Activated naive CD4-positive, alpha-beta T cell treated with anti-CD3 and anti-CD28 coated beads, Interleukin-2, amount 50 U/mL, for 72 hours (primary cell): ENCODE measurements at regions not wholly inside any gene's neighbourhood (a gene's known extent, or its start where the extent isn't known, plus 50 kb on each side); places are given as distances from the start of the nearest gene placed in this dataset.
A peak's percentile ranks its signal among the peaks of the same experiment; 100 is the strongest.
"Not testable (repeated sequence)": the region's sequence is repeated elsewhere in the genome, so short reads cannot be mapped to it uniquely, and the experiment has no call there.

Source experiments
- ATAC-seq, 2 donors: fragments of 150-1000 bp; cut with Tn5 transposase; 2 replicates each; pipeline ENCODE4 v1.10.0; 2021; ENCODE audit warnings: mild to moderate bottlenecking in 2 of 2, moderate library complexity in 2 of 2
- DNase-seq, 2 donors: peaks; one replicate each; pipeline ENCODE4 v3.0.0; 2021 to 2022; ENCODE audit warnings: low spot score in 2 of 2
- H3K27ac Mint-ChIP-seq, 2 donors: one replicate each; pipeline ENCODE4 v1.8.0; 2022; ENCODE audit warnings: mild to moderate bottlenecking in 2 of 2, mixed read lengths in 2 of 2
- H3K36me3 Mint-ChIP-seq, 2 donors: one replicate each; pipeline ENCODE4 v1.8.0; 2022; ENCODE audit warnings: mixed read lengths in 2 of 2
- H3K9me3 Mint-ChIP-seq, 2 donors: one replicate each; pipeline ENCODE4 v1.8.0; 2022; ENCODE audit warnings: mixed read lengths in 2 of 2

DNA sequence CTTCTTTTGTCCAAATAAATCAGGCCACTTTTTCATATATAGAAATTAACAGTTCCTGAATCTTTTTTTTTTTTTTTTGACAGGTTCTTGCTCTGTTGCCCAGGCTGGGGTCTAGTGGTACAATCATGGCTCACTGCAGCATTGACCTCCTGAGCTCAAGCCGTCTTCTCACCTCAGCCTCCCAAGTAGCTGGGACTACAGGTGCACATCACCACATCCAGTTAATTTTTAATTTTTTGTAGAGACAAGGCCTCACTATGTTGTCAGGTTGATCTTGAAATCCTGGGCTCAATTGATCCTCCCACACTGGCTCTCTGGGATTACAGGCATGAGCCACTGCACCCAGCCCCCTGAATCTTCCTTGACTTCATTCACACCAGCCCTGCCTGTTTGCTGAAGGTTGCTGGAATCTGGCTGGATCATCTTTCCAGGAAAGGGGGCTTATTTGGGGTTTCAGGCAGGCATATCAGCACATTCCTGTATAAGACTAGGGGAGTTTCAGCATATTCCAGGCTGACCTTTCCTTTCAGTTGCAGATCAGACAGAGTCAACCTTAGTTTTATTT lies 78.2 kb upstream of the ARHGAP29 start:
- H3K36me3 Mint-ChIP-seq: no peaks in the 10 kb centered on the region
- H3K27ac Mint-ChIP-seq: peak overlapping the region in 1 of 2 donors; percentile 40

DNA sequence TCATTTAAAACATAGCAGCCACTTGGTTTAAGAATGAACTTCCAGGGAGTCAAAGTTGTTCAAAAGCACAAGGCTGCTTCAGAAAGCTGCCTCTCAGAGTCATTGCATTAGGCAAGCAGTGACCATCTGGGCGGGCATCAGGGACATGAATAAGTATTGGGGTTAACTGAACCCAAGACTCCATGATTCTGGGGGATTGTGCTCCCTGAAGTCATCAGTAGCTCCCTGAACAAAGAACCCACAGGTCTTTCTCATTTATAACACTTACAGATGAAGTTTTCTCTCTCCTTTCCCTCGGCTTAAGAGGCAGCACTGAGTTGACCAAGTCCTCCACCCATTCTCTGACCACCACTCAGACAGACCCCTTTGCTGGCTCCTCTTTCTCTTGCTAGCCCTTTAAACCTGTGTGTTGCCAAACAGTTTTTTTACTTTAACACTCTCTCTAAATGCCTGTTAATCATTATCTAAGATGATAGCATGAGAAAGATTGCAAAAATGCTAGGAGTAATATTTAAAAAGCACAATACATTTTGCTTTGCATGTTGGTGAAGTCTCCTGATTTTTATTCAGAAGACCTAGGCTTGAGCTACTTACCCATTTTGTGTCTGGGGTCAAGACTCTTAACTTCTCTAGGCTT lies 77.0 kb upstream of the ARHGAP29 start:
- Mint-ChIP-seq H3K9me3 (no peaks in the 10 kb centered on the region), H3K27ac (no peak overlapping the region), H3K36me3 (no peaks in the 10 kb centered on the region)
- no peak for ATAC-seq
- DNase-seq: no peak

More for the DNA sequence above, 78.2 kb upstream of the ARHGAP29 start:
- ATAC-seq (no peak), DNase-seq (no peak)
- no peaks in the 10 kb centered on the region for H3K9me3 Mint-ChIP-seq

DNA sequence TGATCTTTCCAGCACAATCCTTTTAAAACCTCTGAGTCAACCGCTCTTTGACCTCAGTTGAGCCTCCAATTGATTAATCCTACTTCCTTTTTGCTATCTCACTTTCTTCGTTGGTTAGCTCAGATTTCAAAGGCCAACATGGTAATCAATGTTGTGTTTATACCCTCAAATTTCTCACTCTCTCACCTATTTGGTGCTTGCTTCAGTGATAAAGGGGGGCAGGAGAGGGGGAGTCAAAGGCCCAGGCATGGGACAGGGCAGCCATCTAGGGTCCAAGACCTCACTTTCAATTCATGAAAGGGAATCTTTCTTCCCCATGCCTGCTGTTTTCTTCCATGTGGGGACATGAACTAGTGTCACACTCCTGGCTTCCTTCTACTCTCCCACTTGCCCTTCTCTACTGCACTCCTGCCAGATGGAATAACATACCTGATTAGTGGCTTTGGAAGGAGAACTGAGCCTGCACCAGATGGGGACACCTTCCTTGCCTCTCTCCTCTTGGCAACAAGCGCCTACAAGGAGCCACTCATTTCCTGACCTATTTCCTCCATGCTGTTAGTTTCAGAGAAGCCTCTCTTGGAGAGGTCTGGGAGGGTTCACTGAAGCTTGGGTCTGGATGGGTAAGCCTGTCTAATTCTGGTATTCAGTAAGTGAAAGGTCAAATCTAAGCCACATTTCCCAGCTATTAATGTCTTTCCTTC lies 73.3 kb upstream of the ARHGAP29 start:
- DNase-seq (no peak), ATAC-seq (no peak)
- Mint-ChIP-seq H3K27ac (no peak overlapping the region), H3K9me3 (no peaks in the 10 kb centered on the region), H3K36me3 (no peaks in the 10 kb centered on the region)

DNA sequence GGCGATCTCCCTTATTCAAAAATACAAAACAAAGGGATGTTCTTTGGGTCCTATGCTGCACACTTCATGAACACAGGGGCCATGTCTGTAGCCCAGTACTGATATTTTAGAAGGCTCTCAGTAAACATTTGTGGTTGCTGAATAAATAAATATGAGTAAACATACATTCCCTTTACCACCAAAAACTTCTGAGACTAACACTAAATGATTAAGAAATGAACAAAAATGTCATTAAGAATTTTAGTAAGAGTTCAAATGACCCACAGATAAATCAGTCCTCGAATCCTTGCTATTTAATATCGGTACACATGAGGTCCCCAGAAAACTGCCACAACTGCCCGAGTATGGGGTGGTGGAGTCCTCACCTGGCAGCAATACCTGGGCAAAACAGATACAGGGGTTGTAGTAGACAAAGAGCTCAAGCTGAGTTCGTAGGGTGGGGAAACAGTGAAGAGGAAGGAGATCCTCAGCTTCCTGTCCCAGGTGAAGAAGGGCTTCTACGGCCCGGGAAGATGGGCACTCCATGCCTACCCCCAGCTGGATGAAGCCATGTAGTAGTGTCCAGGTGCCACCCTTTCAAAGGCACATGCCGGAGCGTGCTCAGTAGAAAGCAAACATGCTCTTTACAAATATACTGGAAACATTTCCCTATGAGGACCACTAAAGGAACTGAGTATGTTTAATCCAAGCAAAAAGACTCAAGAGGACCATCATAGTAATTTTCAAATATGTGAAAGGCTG lies 72.6 kb upstream of the ARHGAP29 start:
- Mint-ChIP-seq H3K9me3 (no peaks in the 10 kb centered on the region), H3K27ac (no peak overlapping the region), H3K36me3 (no peaks in the 10 kb centered on the region)
- DNase-seq (no peak), ATAC-seq (no peak)

DNA sequence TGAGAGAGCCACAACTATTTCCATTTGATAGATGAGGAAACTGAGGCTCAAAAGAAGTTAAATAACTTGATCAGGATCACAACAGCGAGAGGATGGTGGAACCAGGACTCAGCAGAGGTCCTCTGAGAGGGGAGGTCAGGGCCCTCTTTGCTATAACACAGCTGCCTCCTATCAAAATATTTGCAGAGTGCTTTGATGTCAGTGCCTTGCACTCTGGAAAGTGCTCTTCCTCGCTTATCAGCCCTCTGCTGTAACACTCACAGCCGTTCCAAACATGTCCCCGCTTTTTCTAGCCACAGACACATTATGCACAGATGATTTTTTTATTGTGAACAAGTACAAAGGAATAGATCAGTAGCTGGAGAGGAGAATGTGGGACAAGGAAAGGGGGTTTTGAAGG lies 71.8 kb upstream of the ARHGAP29 start:
- Mint-ChIP-seq H3K9me3 (no peaks in the 10 kb centered on the region), H3K36me3 (no peaks in the 10 kb centered on the region), H3K27ac (no peak overlapping the region)
- no peak for ATAC-seq
- no peak for DNase-seq

DNA sequence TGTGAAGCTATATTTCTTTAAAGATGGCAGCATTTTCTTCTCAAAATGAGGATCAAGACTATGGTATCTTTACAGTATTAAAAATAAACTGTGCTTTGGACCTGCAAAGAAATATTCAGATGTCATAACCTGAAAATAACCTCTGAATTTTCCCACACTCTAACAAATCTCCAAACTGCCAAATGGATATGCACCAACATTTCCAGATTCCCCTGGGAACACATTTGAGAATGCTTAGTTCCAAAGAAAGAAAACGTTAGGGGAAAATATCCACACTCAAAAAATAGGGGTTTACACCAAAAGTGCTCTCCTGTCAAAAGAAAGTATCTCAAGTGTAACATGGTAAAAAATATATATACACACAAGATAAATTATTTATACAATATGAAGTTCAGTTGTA lies 69.1 kb upstream of the ARHGAP29 start:
- Mint-ChIP-seq H3K27ac (no peak overlapping the region), H3K9me3 (no peaks in the 10 kb centered on the region), H3K36me3 (no peaks in the 10 kb centered on the region)
- ATAC-seq (no peak), DNase-seq (no peak)

DNA sequence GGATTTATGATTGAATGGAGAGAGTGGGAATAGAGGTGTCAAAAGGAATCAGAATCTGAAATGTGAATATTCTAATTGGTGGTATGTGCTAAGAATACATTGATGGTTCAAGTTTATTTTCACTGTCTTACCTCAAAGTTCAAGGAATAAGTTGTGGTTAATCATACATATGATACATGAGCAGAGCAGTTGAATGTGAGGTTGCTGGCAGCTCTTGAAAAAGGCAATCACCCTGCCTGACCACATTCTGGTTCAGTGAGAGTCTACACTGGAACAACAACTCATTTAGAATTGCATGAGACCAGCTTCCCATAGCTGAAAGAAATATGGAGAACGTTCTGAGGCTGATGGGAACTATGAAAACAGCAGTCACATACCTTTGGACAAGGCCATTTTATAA lies 68.3 kb upstream of the ARHGAP29 start:
- no peaks in the 10 kb centered on the region for H3K36me3 Mint-ChIP-seq
- H3K27ac Mint-ChIP-seq: no peak overlapping the region
- no peak for ATAC-seq
- H3K9me3 Mint-ChIP-seq: no peaks in the 10 kb centered on the region
- no peak for DNase-seq

DNA sequence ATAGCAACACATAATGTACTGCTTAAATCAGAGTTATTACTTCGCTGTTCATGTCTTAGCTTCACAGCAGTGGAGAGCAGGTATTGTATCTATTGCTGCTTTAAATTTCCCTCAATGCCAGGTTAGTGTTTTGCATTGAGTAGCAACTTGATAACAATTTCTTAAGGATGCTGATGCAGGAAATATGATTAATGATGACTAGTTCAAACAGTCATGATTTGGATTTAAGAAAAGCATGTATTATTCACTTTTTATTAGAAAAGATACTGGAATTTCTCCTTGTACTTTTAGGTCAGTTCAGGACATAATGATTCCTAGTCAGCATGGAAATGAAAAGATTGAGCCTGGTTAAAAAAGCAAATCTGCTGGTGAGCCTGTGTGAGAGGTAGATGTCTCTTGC lies 67.2 kb upstream of the ARHGAP29 start:
- Mint-ChIP-seq H3K27ac (no peak overlapping the region), H3K9me3 (no peaks in the 10 kb centered on the region), H3K36me3 (no peaks in the 10 kb centered on the region)
- ATAC-seq: no peak
- no peak for DNase-seq

DNA sequence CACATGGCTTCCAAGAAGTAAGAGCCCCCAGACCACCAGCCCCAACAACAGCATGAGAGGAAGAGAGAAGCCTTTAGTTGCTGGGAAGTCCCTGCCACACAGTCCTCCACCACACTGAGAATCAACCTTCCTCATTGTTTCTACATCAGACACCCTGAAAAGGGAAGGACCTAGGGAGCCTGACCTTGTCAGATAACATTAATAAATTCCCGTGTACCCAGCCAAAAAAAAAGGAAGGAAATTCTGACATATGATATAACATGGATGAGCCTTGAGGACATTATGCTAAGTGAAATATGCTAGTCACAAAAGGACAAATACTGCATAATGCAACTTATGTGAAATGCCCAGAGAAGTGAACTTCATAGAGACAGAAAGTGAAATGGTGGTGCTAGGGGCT lies 65.6 kb upstream of the ARHGAP29 start:
- no peak for DNase-seq
- H3K9me3 Mint-ChIP-seq: no peaks in the 10 kb centered on the region
- H3K27ac Mint-ChIP-seq: no peak overlapping the region
- no peak for ATAC-seq
- H3K36me3 Mint-ChIP-seq: no peaks in the 10 kb centered on the region

DNA sequence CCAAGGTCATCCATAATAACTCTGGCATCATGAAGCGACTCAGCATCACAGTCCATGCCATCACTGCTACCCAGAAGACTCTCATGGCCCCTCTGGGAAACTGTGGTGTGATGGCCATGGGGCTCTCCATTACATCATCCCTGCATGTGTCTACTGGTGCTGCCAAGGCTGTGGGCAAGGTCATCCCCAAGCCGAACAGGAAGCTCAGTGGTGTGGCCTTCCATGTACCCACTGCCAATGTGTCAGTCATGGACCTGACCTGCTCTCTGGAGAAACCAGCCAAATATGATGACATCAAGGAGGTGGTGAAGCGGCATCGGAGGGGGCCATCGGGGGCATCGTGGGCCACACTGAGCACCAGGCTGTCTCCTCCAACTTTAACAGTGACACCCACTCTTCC lies 65.1 kb upstream of the ARHGAP29 start:
- Mint-ChIP-seq H3K27ac (no peak overlapping the region), H3K9me3 (no peaks in the 10 kb centered on the region), H3K36me3 (no peaks in the 10 kb centered on the region)
- ATAC-seq: no peak
- DNase-seq: no peak

DNA sequence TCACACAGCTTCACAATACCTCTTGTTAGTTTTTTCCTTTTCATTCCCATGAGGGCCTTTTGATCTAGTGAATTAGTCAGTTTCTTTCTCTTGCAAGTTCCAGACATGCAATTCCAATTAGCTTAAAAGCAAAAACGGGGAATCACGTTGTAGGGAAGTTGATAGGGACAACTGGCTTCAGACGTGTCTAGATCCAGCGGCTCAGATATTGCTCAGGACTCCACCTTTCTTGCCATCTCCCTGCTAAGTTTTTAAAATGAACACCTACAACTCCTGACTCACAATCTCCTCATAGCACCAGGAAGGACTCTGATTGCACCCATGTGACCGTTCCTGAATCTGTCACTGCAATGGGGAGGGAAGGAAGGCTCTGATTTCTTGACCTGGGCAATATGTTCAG lies 63.8 kb upstream of the ARHGAP29 start:
- no peak for DNase-seq
- H3K36me3 Mint-ChIP-seq: no peaks in the 10 kb centered on the region
- H3K27ac Mint-ChIP-seq: no peak overlapping the region
- no peaks in the 10 kb centered on the region for H3K9me3 Mint-ChIP-seq
- ATAC-seq: no peak

DNA sequence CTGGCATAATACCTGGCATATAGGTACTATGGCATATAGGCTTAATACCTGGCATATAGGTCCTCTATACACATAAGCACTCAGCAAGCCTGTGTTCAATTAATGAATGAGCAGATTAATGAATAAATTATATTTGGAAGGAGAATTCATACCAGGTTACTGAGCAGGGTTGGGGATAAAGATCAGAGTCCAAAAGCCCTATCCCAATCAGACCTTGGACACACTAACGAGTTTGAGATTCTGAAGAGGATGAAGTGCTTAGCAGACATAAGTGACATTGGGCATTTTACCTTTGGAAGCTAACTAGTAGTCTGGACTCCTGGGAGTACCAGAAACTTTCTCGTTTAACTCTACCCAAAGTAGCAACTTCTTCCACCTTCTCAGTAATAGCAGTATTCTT lies 63.3 kb upstream of the ARHGAP29 start:
- H3K9me3 Mint-ChIP-seq: no peaks in the 10 kb centered on the region

DNA sequence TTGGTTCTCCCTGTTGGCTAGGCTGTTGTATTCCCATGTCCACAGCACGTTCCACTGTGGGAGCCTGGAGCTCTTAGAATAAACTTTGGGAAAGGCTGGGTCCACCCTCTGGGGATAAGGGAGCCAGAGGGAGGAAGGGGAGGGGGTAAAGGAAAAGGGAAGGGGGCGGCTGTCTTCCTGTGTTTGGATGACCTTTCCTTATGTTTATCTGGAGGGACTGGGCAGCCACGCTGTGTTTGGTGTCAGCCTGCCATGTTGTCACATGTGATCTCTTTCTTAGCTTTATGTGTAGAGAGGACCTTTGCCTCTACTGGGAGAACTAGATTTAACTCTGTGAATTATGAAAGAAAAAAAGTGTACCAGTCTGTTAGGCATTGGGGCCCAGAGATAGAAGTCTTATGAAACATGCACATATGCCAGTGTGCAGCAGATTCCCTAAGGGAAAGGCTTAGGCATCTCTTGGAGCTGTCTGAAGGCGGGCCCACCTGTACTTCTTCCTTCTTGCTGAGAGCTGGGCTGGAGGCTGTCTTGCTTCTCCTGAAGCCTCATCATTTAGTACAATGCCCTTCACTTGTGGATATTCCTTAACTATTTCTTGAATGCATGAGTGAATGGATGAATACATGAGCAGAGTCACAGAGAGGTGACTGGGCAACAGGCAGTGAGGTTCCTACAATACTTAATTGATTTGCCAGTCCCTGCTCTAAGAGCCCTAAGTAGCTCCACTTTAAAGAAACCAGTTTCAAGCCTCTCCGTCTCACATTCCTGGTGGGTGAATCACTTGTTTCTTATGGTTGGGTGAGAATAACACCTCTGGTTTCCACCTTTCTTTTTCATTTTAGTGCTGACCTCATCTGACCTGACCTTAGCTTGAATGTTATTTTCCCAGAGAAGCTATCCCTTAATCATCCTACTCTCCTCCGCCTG lies 62.5 kb upstream of the ARHGAP29 start:
- ATAC-seq (peak; percentile 20 to 24), DNase-seq (no peak)
- Mint-ChIP-seq H3K27ac (no peak overlapping the region), H3K9me3 (no peaks in the 10 kb centered on the region), H3K36me3 (no peaks in the 10 kb centered on the region)

More for the DNA sequence above, 63.3 kb upstream of the ARHGAP29 start:
- H3K36me3 Mint-ChIP-seq: no peaks in the 10 kb centered on the region
- H3K27ac Mint-ChIP-seq: no peak overlapping the region
- ATAC-seq: no peak
- DNase-seq: no peak

DNA sequence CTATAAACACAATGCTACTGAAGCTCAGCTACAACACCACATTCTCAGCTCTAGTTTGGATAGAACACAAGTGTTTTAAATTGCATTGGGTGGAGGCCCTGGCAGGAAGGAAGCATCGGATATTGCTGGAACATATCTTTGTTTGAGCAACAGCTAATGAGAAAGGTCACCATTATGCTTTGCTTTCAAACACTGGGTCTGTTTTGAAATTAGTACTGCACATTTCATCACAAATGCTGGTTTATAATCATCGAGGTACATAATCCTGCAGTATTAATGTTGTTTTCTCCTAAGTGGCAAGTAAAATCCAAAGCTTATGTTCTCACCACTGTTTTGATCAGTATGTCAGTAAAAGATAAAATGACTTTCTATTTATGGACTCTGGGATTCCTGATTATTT lies 61.5 kb upstream of the ARHGAP29 start:
- ATAC-seq: no peak
- no peaks in the 10 kb centered on the region for H3K9me3 Mint-ChIP-seq
- no peak overlapping the region for H3K27ac Mint-ChIP-seq
- no peaks in the 10 kb centered on the region for H3K36me3 Mint-ChIP-seq
- no peak for DNase-seq

DNA sequence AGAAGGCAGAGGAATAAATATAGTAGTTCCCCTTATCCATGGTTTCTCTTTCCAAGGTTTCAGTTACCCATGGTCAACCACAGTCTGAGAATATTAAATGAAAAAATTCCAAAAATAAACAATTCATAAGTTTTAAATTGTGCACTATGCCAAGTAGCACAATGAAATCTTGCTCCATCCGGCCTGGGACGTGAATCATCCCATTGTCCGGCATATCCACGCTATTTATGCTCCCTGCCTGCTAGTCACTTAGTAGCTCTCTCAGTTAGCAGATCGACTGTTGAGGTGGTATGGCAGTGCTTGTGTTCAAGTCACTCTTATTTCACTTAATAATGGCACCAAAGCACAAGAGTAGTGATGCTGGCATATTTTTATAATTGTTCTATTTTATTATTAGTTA lies 58.6 kb upstream of the ARHGAP29 start:
- DNase-seq (no peak), ATAC-seq (no peak)
- H3K9me3 Mint-ChIP-seq: peaks cover 0 to 6% of the 10 kb centered on the region in 2 donors
- H3K36me3 Mint-ChIP-seq: peaks cover 0 to 11% of the 10 kb centered on the region in 2 donors
- no peak overlapping the region for H3K27ac Mint-ChIP-seq

DNA sequence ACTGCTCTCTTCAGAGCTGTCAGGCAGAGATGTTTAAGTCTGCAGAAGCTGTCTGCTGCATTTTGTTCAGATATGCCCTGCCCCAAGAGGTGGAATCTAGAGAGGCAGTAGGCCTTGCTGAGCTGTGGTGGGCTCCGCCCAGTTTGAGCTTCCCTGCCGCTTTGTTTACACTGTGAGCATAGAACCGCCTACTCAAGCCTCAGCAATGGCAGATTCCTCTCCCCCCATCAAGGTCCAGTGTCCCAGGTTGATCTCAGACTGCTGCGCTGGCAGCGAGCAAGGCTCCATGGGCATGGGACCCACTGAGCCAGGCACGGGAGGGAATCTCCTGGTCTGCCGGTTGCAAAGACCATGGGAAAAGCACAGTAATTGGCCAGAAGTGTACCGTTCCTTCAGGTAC lies 55.6 kb upstream of the ARHGAP29 start:
- H3K9me3 Mint-ChIP-seq: peaks cover 0 to 10% of the 10 kb centered on the region in 2 donors

More for the DNA sequence above, 55.6 kb upstream of the ARHGAP29 start:
- not testable (repeated sequence) for ATAC-seq, DNase-seq, H3K27ac Mint-ChIP-seq
- peaks cover 0 to 16% of the 10 kb centered on the region in 2 donors for H3K36me3 Mint-ChIP-seq
